ENCODE measurements at regions not wholly inside any gene's neighbourhood (a gene's known extent, or its start where the extent isn't known, plus 50 kb on each side); places are given as distances from the start of the nearest gene placed in this dataset.

GRCh38 chr2:18342901-18343300 is 217.6 kb downstream of the RDH14 start:
- TF ChIP-seq POLR2A (IDR thresholded peaks at IDR 0.05) (no peak), POLR2AphosphoS5 (IDR thresholded peaks at IDR 0.05) (no peak), CTCF (IDR thresholded peaks at IDR 0.05) (no peak)
- H3K27me3 ChIP-seq, result no peaks in the 10 kb centered on the region
- no peak overlapping the region for H3K27ac ChIP-seq
- DNase-seq (ENCODE audit: low spot score in 2 of 2), result no peak
- intact Hi-C loops (cut with DNase I; ENCODE audit: low total_unique reads), result no loop called here
- no peaks in the 10 kb centered on the region for H3K4me1 ChIP-seq
- H3K9me3 ChIP-seq, result no peaks in the 10 kb centered on the region
- no peaks in the 10 kb centered on the region for H3K36me3 ChIP-seq
- no peak overlapping the region for H3K4me3 ChIP-seq

GRCh38 chr2:18339326-18339725 is 221.1 kb downstream of the RDH14 start:
- no peaks in the 10 kb centered on the region for H3K4me1 ChIP-seq
- no peak overlapping the region for H3K4me3 ChIP-seq
- no peak for TF ChIP-seq POLR2AphosphoS5 (IDR thresholded peaks at IDR 0.05)
- no peak for TF ChIP-seq CTCF (IDR thresholded peaks at IDR 0.05)
- TF ChIP-seq POLR2A (IDR thresholded peaks at IDR 0.05), result no peak
- intact Hi-C loops (cut with DNase I; ENCODE audit: low total_unique reads), result no loop called here
- no peak overlapping the region for H3K27ac ChIP-seq
- no peaks in the 10 kb centered on the region for H3K36me3 ChIP-seq
- no peaks in the 10 kb centered on the region for H3K9me3 ChIP-seq
- no peaks in the 10 kb centered on the region for H3K27me3 ChIP-seq
- DNase-seq (ENCODE audit: low spot score in 2 of 2), result no peak

- Histone ChIP-seq H3K27ac (no peak overlapping the region), H3K36me3 (no peaks in the 10 kb centered on the region), H3K4me1 (no peaks in the 10 kb centered on the region), H3K27me3 (no peaks in the 10 kb centered on the region), H3K9me3 (no peaks in the 10 kb centered on the region), H3K4me3 (no peak overlapping the region)
- intact Hi-C loops (cut with DNase I; ENCODE audit: low total_unique reads), result no loop called here
- DNase-seq (ENCODE audit: low spot score in 2 of 2), result no peak
- TF ChIP-seq CTCF (IDR thresholded peaks at IDR 0.05) (no peak), POLR2A (IDR thresholded peaks at IDR 0.05) (no peak), POLR2AphosphoS5 (IDR thresholded peaks at IDR 0.05) (no peak)
Observed at GRCh38 chr2:18336975-18337374, 223.5 kb downstream of the RDH14 start.

- Histone ChIP-seq H3K27me3 (no peaks in the 10 kb centered on the region), H3K36me3 (no peaks in the 10 kb centered on the region), H3K4me1 (no peaks in the 10 kb centered on the region), H3K9me3 (no peaks in the 10 kb centered on the region), H3K4me3 (no peak overlapping the region), H3K27ac (no peak overlapping the region)
- no peak for DNase-seq (ENCODE audit: low spot score in 2 of 2)
- TF ChIP-seq POLR2AphosphoS5 (IDR thresholded peaks at IDR 0.05) (no peak), CTCF (IDR thresholded peaks at IDR 0.05) (no peak), POLR2A (IDR thresholded peaks at IDR 0.05) (no peak)
- intact Hi-C loops (cut with DNase I; ENCODE audit: low total_unique reads), result no loop called here
Observed at GRCh38 chr2:18332477-18332876, 228.0 kb downstream of the RDH14 start.

- Histone ChIP-seq H3K36me3 (no peaks in the 10 kb centered on the region), H3K4me3 (no peak overlapping the region), H3K27ac (no peak overlapping the region), H3K9me3 (no peaks in the 10 kb centered on the region), H3K27me3 (no peaks in the 10 kb centered on the region), H3K4me1 (no peaks in the 10 kb centered on the region)
- no peak for TF ChIP-seq POLR2A (IDR thresholded peaks at IDR 0.05)
- TF ChIP-seq CTCF (IDR thresholded peaks at IDR 0.05), result no peak
- no peak for TF ChIP-seq POLR2AphosphoS5 (IDR thresholded peaks at IDR 0.05)
- DNase-seq (ENCODE audit: low spot score in 2 of 2), result no peak
- intact Hi-C loops (cut with DNase I; ENCODE audit: low total_unique reads), result no loop called here
Observed at GRCh38 chr2:18325118-18325517, 235.3 kb downstream of the RDH14 start.

Data from breast epithelium (tissue), 4 donors.